Breast epithelium (tissue), 3 donors: ENCODE measurements at regions not wholly inside any gene's neighbourhood (a gene's known extent, or its start where the extent isn't known, plus 50 kb on each side); places are given as distances from the start of the nearest gene placed in this dataset.

Source experiments
- CTCF ChIP-seq, 3 donors: fragments of 450-650 bp; IDR thresholded peaks; one replicate each; pipeline ENCODE4 v1.5.1; 2016 to 2017; ENCODE audit warnings: antibody characterized with exemption in 3 of 3, mild to moderate bottlenecking in 3 of 3, moderate library complexity in 3 of 3
- POLR2A ChIP-seq: fragments of 450-650 bp; IDR thresholded peaks from one replicate; pipeline ENCODE4 v1.6.1; 2016; ENCODE audit warnings: antibody characterized with exemption, mild to moderate bottlenecking, moderate library complexity
- POLR2AphosphoS5 ChIP-seq, 3 donors: sonication (generic); formaldehyde crosslinking; IDR thresholded peaks; one replicate each; pipeline ENCODE4 v1.6.1; 2017; ENCODE audit warnings: antibody characterized with exemption in 3 of 3

- TF ChIP-seq CTCF (IDR thresholded peaks at IDR 0.05) = no peak
- TF ChIP-seq POLR2A = no peak
- no peak for TF ChIP-seq POLR2AphosphoS5 (IDR thresholded peaks at IDR 0.05)
Observed at GRCh38 chr2:204201507-204201906, 264.9 kb downstream of the ICOS start.
